ENCODE measurements at regions not wholly inside any gene's neighbourhood (a gene's known extent, or its start where the extent isn't known, plus 50 kb on each side); places are given as distances from the start of the nearest gene placed in this dataset.

DNA sequence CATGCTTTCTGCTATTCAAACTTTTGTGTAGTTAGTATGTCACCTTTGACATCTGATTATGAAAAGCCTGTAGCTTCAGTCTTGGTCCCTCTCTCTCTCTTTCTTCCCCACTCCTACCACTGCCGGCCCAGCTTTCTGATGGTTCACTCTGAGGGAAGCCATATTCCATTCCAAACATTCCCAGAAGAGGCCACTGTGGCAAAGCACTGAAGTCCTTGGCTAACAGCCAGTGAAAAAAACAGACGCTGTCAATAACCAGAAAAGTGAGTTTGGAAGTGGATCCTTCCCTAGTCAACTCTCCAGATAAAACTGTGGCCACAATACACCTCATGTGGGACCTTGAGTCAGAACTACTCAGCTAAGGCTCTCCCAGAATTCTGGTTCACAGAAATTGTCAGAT lies 950.7 kb upstream of the PHF14 start:
- Mint-ChIP-seq H3K4me1 (no peaks in the 10 kb centered on the region), H3K9me3 (no peaks in the 10 kb centered on the region), H3K4me3 (no peak overlapping the region), H3K36me3 (no peaks in the 10 kb centered on the region), H3K27ac (no peak overlapping the region), H3K27me3 (ENCODE audit: low read depth in 3 of 3) (no peaks in the 10 kb centered on the region)
- no peaks in the 10 kb centered on the region for H3K27me3 ChIP-seq (ENCODE audit: control insufficient read depth in 2 of 2, insufficient read depth in 2 of 2, low read length in 2 of 2)
- no peak for DNase-seq
- no peak overlapping the region for H3K4me2 ChIP-seq (replicated peaks; ENCODE audit: extremely low read depth, low read length, poor library complexity, severe bottlenecking)
- H3K4me3 ChIP-seq (replicated peaks in 1 of 3; ENCODE audit: low read depth in 2 of 3, low read length in 3 of 3), result no peak overlapping the region
- no peaks in the 10 kb centered on the region for H3K36me3 ChIP-seq (replicated peaks in 1 of 2; ENCODE audit: control insufficient read depth in 1 of 2, insufficient read depth in 2 of 2, low read length in 2 of 2)
- no peak overlapping the region for H2AFZ ChIP-seq (ENCODE audit: insufficient read depth, low read depth, low read length, poor library complexity, severe bottlenecking)
- intact Hi-C loops (cut with micrococcal nuclease), result no loop called here
- 80% methylated on average over 2 of the region's 2 CpGs for WGBS (ENCODE audit: insufficient coverage)
- H3K4me1 ChIP-seq (ENCODE audit: control insufficient read depth in 1 of 2, insufficient read depth in 2 of 2, low read length in 2 of 2), result no peaks in the 10 kb centered on the region
- H3K27ac ChIP-seq (ENCODE audit: low read depth in 1 of 2, low read length in 2 of 2), result no peak overlapping the region
- H3K9me3 ChIP-seq (replicated peaks in 1 of 2; ENCODE audit: control insufficient read depth in 1 of 2, insufficient read depth in 1 of 2, low read length in 2 of 2), result no peaks in the 10 kb centered on the region
- TF ChIP-seq, protein P1, sequence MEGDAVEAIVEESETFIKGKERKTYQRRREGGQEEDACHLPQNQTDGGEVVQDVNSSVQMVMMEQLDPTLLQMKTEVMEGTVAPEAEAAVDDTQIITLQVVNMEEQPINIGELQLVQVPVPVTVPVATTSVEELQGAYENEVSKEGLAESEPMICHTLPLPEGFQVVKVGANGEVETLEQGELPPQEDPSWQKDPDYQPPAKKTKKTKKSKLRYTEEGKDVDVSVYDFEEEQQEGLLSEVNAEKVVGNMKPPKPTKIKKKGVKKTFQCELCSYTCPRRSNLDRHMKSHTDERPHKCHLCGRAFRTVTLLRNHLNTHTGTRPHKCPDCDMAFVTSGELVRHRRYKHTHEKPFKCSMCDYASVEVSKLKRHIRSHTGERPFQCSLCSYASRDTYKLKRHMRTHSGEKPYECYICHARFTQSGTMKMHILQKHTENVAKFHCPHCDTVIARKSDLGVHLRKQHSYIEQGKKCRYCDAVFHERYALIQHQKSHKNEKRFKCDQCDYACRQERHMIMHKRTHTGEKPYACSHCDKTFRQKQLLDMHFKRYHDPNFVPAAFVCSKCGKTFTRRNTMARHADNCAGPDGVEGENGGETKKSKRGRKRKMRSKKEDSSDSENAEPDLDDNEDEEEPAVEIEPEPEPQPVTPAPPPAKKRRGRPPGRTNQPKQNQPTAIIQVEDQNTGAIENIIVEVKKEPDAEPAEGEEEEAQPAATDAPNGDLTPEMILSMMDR (IDR thresholded peaks at IDR 0.05), result no peak
- H3K9ac ChIP-seq (ENCODE audit: insufficient read depth, low read length, poor library complexity, severe bottlenecking), result no peak overlapping the region
- no peaks in the 10 kb centered on the region for H3K79me2 ChIP-seq (ENCODE audit: insufficient read depth, low read length)
- H4K20me1 ChIP-seq (ENCODE audit: insufficient read depth, low read length), result no peaks in the 10 kb centered on the region

DNA sequence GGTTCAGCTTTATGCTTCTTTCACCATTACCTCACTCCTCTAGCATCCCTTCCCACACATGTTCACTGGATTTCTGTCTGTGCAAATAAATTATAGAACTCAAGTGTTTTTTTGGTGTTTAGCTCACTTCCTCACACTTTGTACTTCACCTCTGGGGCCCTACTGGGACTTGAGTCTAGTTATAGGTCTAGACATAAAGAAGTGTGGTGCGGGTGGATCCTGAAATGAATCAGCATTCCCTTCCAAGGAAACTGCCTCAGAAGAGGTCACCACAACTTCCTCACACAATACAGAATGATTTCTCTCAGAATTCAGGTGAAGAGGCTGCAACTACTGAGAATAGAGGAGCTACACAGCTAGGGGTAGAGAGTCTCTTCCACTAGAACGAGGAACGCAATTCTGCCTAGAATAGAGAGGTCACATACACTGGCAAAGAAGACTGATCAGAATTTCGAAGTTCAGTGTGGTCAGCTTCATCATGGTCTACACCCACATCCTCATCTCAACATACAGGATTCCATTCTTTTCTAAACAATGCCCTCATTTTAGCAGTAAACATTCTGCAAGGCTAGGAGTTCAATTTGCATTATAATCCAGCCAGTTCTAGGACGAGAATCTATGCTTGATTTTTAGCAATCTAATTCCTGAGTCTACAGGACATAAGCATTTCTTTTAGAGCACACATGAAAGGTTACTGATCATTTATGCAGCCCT lies 938.7 kb upstream of the PHF14 start:
- Histone ChIP-seq H3K4me2 (replicated peaks; ENCODE audit: extremely low read depth, low read length, poor library complexity, severe bottlenecking) (no peak overlapping the region), H3K9me3 (replicated peaks in 1 of 2; ENCODE audit: control insufficient read depth in 1 of 2, insufficient read depth in 1 of 2, low read length in 2 of 2) (peaks cover 0 to 2% of the 10 kb centered on the region in 2 donors), H3K36me3 (replicated peaks in 1 of 2; ENCODE audit: control insufficient read depth in 1 of 2, insufficient read depth in 2 of 2, low read length in 2 of 2) (no peaks in the 10 kb centered on the region), H2AFZ (ENCODE audit: insufficient read depth, low read depth, low read length, poor library complexity, severe bottlenecking) (no peak overlapping the region), H3K9ac (ENCODE audit: insufficient read depth, low read length, poor library complexity, severe bottlenecking) (no peak overlapping the region), H4K20me1 (ENCODE audit: insufficient read depth, low read length) (no peaks in the 10 kb centered on the region), H3K79me2 (ENCODE audit: insufficient read depth, low read length) (no peaks in the 10 kb centered on the region), H3K4me1 (ENCODE audit: control insufficient read depth in 1 of 2, insufficient read depth in 2 of 2, low read length in 2 of 2) (no peaks in the 10 kb centered on the region), H3K27ac (ENCODE audit: low read depth in 1 of 2, low read length in 2 of 2) (no peak overlapping the region), H3K4me3 (replicated peaks in 1 of 3; ENCODE audit: low read depth in 2 of 3, low read length in 3 of 3) (no peak overlapping the region), H3K27me3 (ENCODE audit: control insufficient read depth in 2 of 2, insufficient read depth in 2 of 2, low read length in 2 of 2) (no peaks in the 10 kb centered on the region)
- Mint-ChIP-seq H3K4me1 (no peaks in the 10 kb centered on the region), H3K27me3 (ENCODE audit: low read depth in 3 of 3) (no peaks in the 10 kb centered on the region), H3K36me3 (no peaks in the 10 kb centered on the region), H3K4me3 (no peak overlapping the region), H3K9me3 (peaks cover 0 to 4% (median 0%) of the 10 kb centered on the region in 7 donors), H3K27ac (no peak overlapping the region)
- TF ChIP-seq, protein P1 (IDR thresholded peaks at IDR 0.05), result no peak
- WGBS (ENCODE audit: insufficient coverage), result 39% methylated on average over 3 of the region's 5 CpGs
- DNase-seq, result no peak
- intact Hi-C loops (cut with micrococcal nuclease), result no loop called here
